ENCODE measurements at regions not wholly inside any gene's neighbourhood (a gene's known extent, or its start where the extent isn't known, plus 50 kb on each side); places are given as distances from the start of the nearest gene placed in this dataset.
A peak's percentile ranks its signal among the peaks of the same experiment; 100 is the strongest.

- H3K9me3 ChIP-seq (ENCODE audit: control insufficient read depth, insufficient read depth, low read length), result no peaks in the 10 kb centered on the region; the same call in 1 of the 2 replicates
- ChIA-PET POLR2A (interaction anchor here (0.6 kb wide), 1 partner anchor 352 kb away, joined by 6 read pairs; no protein-coding TSS in a partner anchor), CTCF (interaction anchor here (1.3 kb wide), 1 partner anchor 29 kb away, joined by 3 read pairs; no protein-coding TSS in a partner anchor)
- TF ChIP-seq CTCF (IDR thresholded peaks at IDR 0.05; ENCODE audit: low read depth, low read length), result no peak
- DNase-seq (ENCODE audit: low read depth, low spot score), result no peak
- H3K27ac ChIP-seq (ENCODE audit: low read depth, low read length), result no peak overlapping the region
- H3K4me3 ChIP-seq (ENCODE audit: low read depth, low read length), result no peak overlapping the region
- no peaks in the 10 kb centered on the region for H3K27me3 ChIP-seq (ENCODE audit: control insufficient read depth, insufficient read depth, low read length)
These were observed 249.9 kb upstream of the DNAJC19 start for GRCh38 chr3:181239441-181239840.

DNA sequence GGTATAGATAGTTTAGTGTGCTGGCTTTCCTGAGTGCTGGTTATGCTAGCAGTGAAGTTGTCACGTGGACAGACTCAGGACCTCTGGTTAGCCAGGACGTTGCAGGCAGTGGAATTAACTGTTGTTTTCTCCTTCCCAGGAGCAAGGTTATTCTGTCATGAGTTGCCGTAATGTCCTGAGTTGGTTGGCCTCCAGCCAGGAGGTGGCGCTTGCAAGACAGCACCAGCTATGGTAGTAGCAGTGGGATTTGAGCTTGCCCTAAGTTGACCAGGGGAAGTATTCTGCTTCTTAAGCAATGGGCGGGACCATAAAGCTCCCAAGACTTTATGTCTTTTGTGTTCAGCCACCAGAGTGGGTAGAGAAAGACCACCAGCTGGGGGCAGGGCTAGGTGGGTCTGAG, 240.7 kb upstream of the DNAJC19 start:
- no peak overlapping the region for H3K27ac ChIP-seq (ENCODE audit: low read depth, low read length)
- DNase-seq (ENCODE audit: low read depth, low spot score), result no peak
- no peak for TF ChIP-seq CTCF (IDR thresholded peaks at IDR 0.05; ENCODE audit: low read depth, low read length)
- H3K27me3 ChIP-seq (ENCODE audit: control insufficient read depth, insufficient read depth, low read length), result no peaks in the 10 kb centered on the region
- H3K4me3 ChIP-seq (ENCODE audit: low read depth, low read length), result no peak overlapping the region
- ChIA-PET CTCF (interaction anchor here (0.6 kb wide), 1 partner anchor 479 kb away, joined by 3 read pairs; no protein-coding TSS in a partner anchor), POLR2A (no interaction called here)
- no peaks in the 10 kb centered on the region for H3K9me3 ChIP-seq (ENCODE audit: control insufficient read depth, insufficient read depth, low read length)

DNA sequence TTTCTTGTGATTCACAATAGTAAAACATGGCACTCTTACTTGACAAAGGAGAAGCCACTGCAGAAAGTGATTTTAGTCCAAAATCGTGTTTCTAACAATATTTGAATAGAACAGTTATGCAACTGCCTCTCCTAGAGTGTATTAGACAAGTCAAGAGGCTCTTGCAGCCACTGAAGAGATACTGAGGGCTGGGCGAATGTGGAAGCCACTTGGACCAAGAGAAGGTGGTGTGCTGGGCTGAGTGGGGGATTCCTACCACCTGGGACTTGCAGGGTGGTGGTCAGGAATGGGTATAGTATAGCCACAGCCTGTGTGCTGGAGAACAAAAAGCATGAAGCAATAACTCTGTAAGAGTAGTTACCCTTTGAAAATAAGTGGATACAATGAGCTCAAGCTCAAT, 223.8 kb upstream of the DNAJC19 start:
- no peak for DNase-seq (ENCODE audit: low read depth, low spot score)
- Histone ChIP-seq H3K27me3 (ENCODE audit: control insufficient read depth, insufficient read depth, low read length) (no peaks in the 10 kb centered on the region), H3K9me3 (ENCODE audit: control insufficient read depth, insufficient read depth, low read length) (no peaks in the 10 kb centered on the region), H3K4me3 (ENCODE audit: low read depth, low read length) (no peak overlapping the region), H3K27ac (ENCODE audit: low read depth, low read length) (no peak overlapping the region)
- POLR2A ChIA-PET, result no interaction called here
- no peak for TF ChIP-seq CTCF (IDR thresholded peaks at IDR 0.05; ENCODE audit: low read depth, low read length)
- CTCF ChIA-PET, result interaction anchor here (0.6 to 1.5 kb wide), 3 partner anchors 486 to 1470 kb away, joined by 3 to 4 read pairs (median 3); no protein-coding TSS in a partner anchor

DNA sequence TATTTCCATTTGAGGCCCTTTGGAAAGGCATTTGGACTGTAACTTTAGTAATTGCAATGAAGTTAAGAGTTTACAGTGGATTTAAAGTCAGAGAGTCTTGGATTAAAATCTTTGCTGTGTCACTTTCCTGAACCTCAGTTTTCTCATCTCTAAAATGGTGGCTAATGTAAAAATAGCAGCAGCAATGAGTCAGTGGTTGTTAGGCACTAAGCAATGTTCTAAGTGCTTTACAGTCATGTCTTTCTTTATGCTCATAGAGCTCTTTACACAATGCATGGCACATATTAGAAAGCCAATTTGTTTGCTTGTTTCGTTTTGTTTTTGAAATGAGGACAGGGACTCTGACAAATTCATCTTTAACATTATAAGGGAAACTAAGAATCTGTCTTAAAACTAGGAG, 222.7 kb upstream of the DNAJC19 start:
- CTCF ChIA-PET, result no interaction called here
- no peak for DNase-seq (ENCODE audit: low read depth, low spot score)
- no peaks in the 10 kb centered on the region for H3K9me3 ChIP-seq (ENCODE audit: control insufficient read depth, insufficient read depth, low read length)

DNA sequence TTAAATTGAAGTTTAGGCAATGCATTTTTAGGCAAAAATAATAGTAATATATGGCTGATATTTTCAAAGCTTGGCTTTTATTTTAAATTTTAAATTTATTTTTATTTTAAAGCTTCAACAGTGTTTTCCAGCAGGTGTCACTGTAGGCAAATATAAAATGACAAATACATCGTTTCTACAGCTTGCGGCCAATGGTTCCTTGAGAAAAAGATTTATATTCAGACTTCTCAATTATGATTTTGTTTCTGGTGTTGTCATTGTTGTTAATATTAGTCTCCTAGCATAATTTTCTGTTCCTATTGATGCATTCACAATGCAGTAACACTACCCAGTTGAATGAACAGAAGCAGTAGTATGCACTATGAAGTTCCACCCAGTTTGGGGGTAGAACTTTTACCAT, 220.7 kb upstream of the DNAJC19 start:
- POLR2A ChIA-PET, result no interaction called here
- H3K9me3 ChIP-seq (ENCODE audit: control insufficient read depth, insufficient read depth, low read length), result no peaks in the 10 kb centered on the region
- DNase-seq (ENCODE audit: low read depth, low spot score), result no peak
- CTCF ChIA-PET, result interaction anchor here (1.0 to 3.2 kb wide), 11 partner anchors 10 to 1473 kb away, joined by 3 to 51 read pairs (median 6); no protein-coding TSS in a partner anchor
- no peaks in the 10 kb centered on the region for H3K27me3 ChIP-seq (ENCODE audit: control insufficient read depth, insufficient read depth, low read length)
- TF ChIP-seq CTCF (IDR thresholded peaks at IDR 0.05; ENCODE audit: low read depth, low read length), result peak; percentile 39
- no peak overlapping the region for H3K4me3 ChIP-seq (ENCODE audit: low read depth, low read length)
- no peak overlapping the region for H3K27ac ChIP-seq (ENCODE audit: low read depth, low read length)

More for the DNA sequence above, 222.7 kb upstream of the DNAJC19 start:
- POLR2A ChIA-PET, result no interaction called here
- Histone ChIP-seq H3K27me3 (ENCODE audit: control insufficient read depth, insufficient read depth, low read length) (no peaks in the 10 kb centered on the region), H3K4me3 (ENCODE audit: low read depth, low read length) (no peak overlapping the region), H3K27ac (ENCODE audit: low read depth, low read length) (no peak overlapping the region)
- no peak for TF ChIP-seq CTCF (IDR thresholded peaks at IDR 0.05; ENCODE audit: low read depth, low read length)

Data from AG04450 (cell line).